Transverse colon (tissue), 3 donors: ENCODE measurements at regions not wholly inside any gene's neighbourhood (a gene's known extent, or its start where the extent isn't known, plus 50 kb on each side); places are given as distances from the start of the nearest gene placed in this dataset.

Experiments used
- CTCF ChIP-seq, 5 experiments: fragments of 200-600 bp in 3 of 5; fragments of 450-650 bp in 2 of 5; sonication (generic) in 3 of 5; IDR thresholded peaks; 1 replicate in 2 of 5; 2 replicates in 3 of 5; pipeline ENCODE4 v1.5.1; 2016 to 2017; ENCODE audit warnings: antibody characterized with exemption in 5 of 5, inconsistent platforms in 3 of 5, mild to moderate bottlenecking in 2 of 5, moderate library complexity in 1 of 5
- POLR2A ChIP-seq: fragments of 450-650 bp; IDR thresholded peaks from one replicate; pipeline ENCODE4 v1.6.1; 2016; ENCODE audit warnings: antibody characterized with exemption, mild to moderate bottlenecking, moderate library complexity

GRCh38 chr6:44700422-44700821 lies 312.9 kb downstream of the CDC5L start:
- TF ChIP-seq POLR2A (no peak), CTCF (IDR thresholded peaks at IDR 0.05) (no peak)
